ENCODE measurements at regions not wholly inside any gene's neighbourhood (a gene's known extent, or its start where the extent isn't known, plus 50 kb on each side); places are given as distances from the start of the nearest gene placed in this dataset.

- no peak for TF ChIP-seq ZNF462 (CRISPR knock-in tag; IDR thresholded peaks at IDR 0.05)
- TF ChIP-seq EZH2 (IDR thresholded peaks at IDR 0.05; ENCODE audit: low read depth, unreplicated experiment), result no peak
- TF ChIP-seq ZNF114 (CRISPR knock-in tag; IDR thresholded peaks at IDR 0.05), result no peak
- TF ChIP-seq REST (IDR thresholded peaks at IDR 0.05; ENCODE audit: unreplicated experiment), result no peak
- TF ChIP-seq CREB1 (CRISPR knock-in tag; IDR thresholded peaks at IDR 0.05; ENCODE audit: low read depth), result no peak
- no peak for TF ChIP-seq ZNF331 (CRISPR knock-in tag; IDR thresholded peaks at IDR 0.05; ENCODE audit: low read depth)
These were observed 111.9 kb upstream of the PTPRG start (continued) for GRCh38 chr3:61449327-61450040.
